CD4-positive, CD25-positive, alpha-beta regulatory T cell (primary cell): ENCODE measurements at regions not wholly inside any gene's neighbourhood (a gene's known extent, or its start where the extent isn't known, plus 50 kb on each side); places are given as distances from the start of the nearest gene placed in this dataset.

Experiments used
- ATAC-seq, 2 donors: fragments of 150-1000 bp; cut with Tn5 transposase; one replicate each; pipeline ENCODE4 v1.10.0; 2021; ENCODE audit warnings: low read depth in 2 of 2, moderate number of reproducible peaks in 2 of 2, moderate library complexity in 1 of 2
- DNase-seq, 3 donors: peaks; one replicate each; pipeline versions ENCODE4 v3.0.0 to v3.0.0-alpha.2; 2012 to 2022; ENCODE audit warnings: mixed read lengths in 1 of 3
- H3K27ac ChIP-seq: one replicate; pipeline ENCODE4 v1.7.0; 2013; ENCODE audit warnings: mild to moderate bottlenecking, low read length; ENCODE audit not compliant: insufficient read depth, poor library complexity, severe bottlenecking
- H3K27me3 ChIP-seq: one replicate; pipeline ENCODE4 v1.7.0; 2013; ENCODE audit warnings: low read length; ENCODE audit not compliant: control insufficient read depth, insufficient read depth
- H3K36me3 ChIP-seq: one replicate; pipeline ENCODE4 v1.7.0; 2013; ENCODE audit warnings: mild to moderate bottlenecking, low read length, moderate library complexity; ENCODE audit not compliant: control insufficient read depth, insufficient read depth
- H3K4me1 ChIP-seq: 2 replicates; pipeline ENCODE4 v1.7.0; 2013; ENCODE audit warnings: mild to moderate bottlenecking, low read length; ENCODE audit not compliant: insufficient read depth, control insufficient read depth, poor library complexity, severe bottlenecking
- H3K4me3 ChIP-seq: one replicate; pipeline ENCODE4 v1.7.0; 2013; ENCODE audit warnings: low read depth, mild to moderate bottlenecking, low read length, moderate library complexity
- H3K9me3 ChIP-seq, 2 experiments: 1 replicate in 1 of 2; 2 replicates in 1 of 2; pipeline ENCODE4 v1.7.0; 2013; ENCODE audit warnings: low read length in 2 of 2, mild to moderate bottlenecking in 1 of 2, moderate library complexity in 1 of 2; ENCODE audit not compliant: control insufficient read depth in 2 of 2
- H3K27ac Mint-ChIP-seq, 3 donors: one replicate each; pipeline ENCODE4 v1.8.0; 2020 to 2022; ENCODE audit warnings: mild to moderate bottlenecking in 3 of 3, mixed read lengths in 3 of 3, moderate library complexity in 2 of 3
- H3K27me3 Mint-ChIP-seq: one replicate; pipeline ENCODE4 v1.8.0; 2022; ENCODE audit warnings: mild to moderate bottlenecking, mixed read lengths
- H3K36me3 Mint-ChIP-seq: one replicate; pipeline ENCODE4 v1.8.0; 2020; ENCODE audit warnings: mixed read lengths
- H3K4me1 Mint-ChIP-seq, 4 donors: one replicate each; pipeline ENCODE4 v1.8.0; 2020 to 2022; ENCODE audit warnings: mixed read lengths in 4 of 4, mild to moderate bottlenecking in 1 of 4
- H3K4me3 Mint-ChIP-seq, 4 donors: one replicate each; pipeline ENCODE4 v1.8.0; 2020 to 2022; ENCODE audit warnings: mild to moderate bottlenecking in 4 of 4, mixed read lengths in 4 of 4, moderate library complexity in 3 of 4
- H3K9me3 Mint-ChIP-seq, 7 donors: one replicate each; pipeline ENCODE4 v1.8.0; 2020 to 2022; ENCODE audit warnings: mixed read lengths in 7 of 7, mild to moderate bottlenecking in 3 of 7, moderate library complexity in 2 of 7

GRCh38 chr5:68418680-68419079 lies 203.1 kb downstream of the PIK3R1 start:
- H3K4me1 Mint-ChIP-seq, result peaks cover 0 to 15% (median 8%) of the 10 kb centered on the region in 4 donors

GRCh38 chr5:68419081-68419636 lies 203.6 kb downstream of the PIK3R1 start:
- ATAC-seq (no peak), DNase-seq (no peak)
- Histone ChIP-seq H3K9me3 (no peaks in the 10 kb centered on the region), H3K4me1 (no peaks in the 10 kb centered on the region), H3K27ac (no peak overlapping the region), H3K4me3 (no peak overlapping the region), H3K27me3 (no peaks in the 10 kb centered on the region), H3K36me3 (no peaks in the 10 kb centered on the region)
- Mint-ChIP-seq H3K27me3 (no peaks in the 10 kb centered on the region), H3K4me3 (no peak overlapping the region), H3K36me3 (no peaks in the 10 kb centered on the region), H3K9me3 (no peaks in the 10 kb centered on the region), H3K4me1 (peaks cover 0 to 15% (median 8%) of the 10 kb centered on the region in 4 donors), H3K27ac (no peak overlapping the region)

More at GRCh38 chr5:68418680-68419079, 203.1 kb downstream of the PIK3R1 start:
- no peak overlapping the region for H3K27ac ChIP-seq
- no peaks in the 10 kb centered on the region for H3K27me3 ChIP-seq
- Mint-ChIP-seq H3K27ac (no peak overlapping the region), H3K4me3 (no peak overlapping the region), H3K9me3 (peaks cover 0 to 1% (median 0%) of the 10 kb centered on the region in 7 donors), H3K27me3 (no peaks in the 10 kb centered on the region), H3K36me3 (no peaks in the 10 kb centered on the region)
- no peaks in the 10 kb centered on the region for H3K36me3 ChIP-seq
- no peak overlapping the region for H3K4me3 ChIP-seq
- H3K4me1 ChIP-seq, result no peaks in the 10 kb centered on the region
- ATAC-seq (no peak), DNase-seq (no peak)
- H3K9me3 ChIP-seq, result no peaks in the 10 kb centered on the region

GRCh38 chr5:68419637-68420452 lies 204.3 kb downstream of the PIK3R1 start:
- no peak overlapping the region for H3K27ac Mint-ChIP-seq
- peaks cover 2 to 17% (median 11%) of the 10 kb centered on the region in 4 donors for H3K4me1 Mint-ChIP-seq
- H3K27me3 Mint-ChIP-seq, result no peaks in the 10 kb centered on the region

GRCh38 chr5:68420476-68421344 lies 205.2 kb downstream of the PIK3R1 start:
- Histone ChIP-seq H3K4me3 (no peak overlapping the region), H3K27me3 (no peaks in the 10 kb centered on the region), H3K27ac (no peak overlapping the region), H3K4me1 (peaks cover 10% of the 10 kb centered on the region), H3K9me3 (no peaks in the 10 kb centered on the region), H3K36me3 (no peaks in the 10 kb centered on the region)
- Mint-ChIP-seq H3K4me1 (peaks cover 9 to 21% (median 14%) of the 10 kb centered on the region in 4 donors), H3K27ac (peak overlapping the region in 1 of 3 donors; percentile 48), H3K9me3 (no peaks in the 10 kb centered on the region), H3K4me3 (no peak overlapping the region), H3K27me3 (no peaks in the 10 kb centered on the region), H3K36me3 (no peaks in the 10 kb centered on the region)
- ATAC-seq (no peak), DNase-seq (no peak)

More at GRCh38 chr5:68419637-68420452, 204.3 kb downstream of the PIK3R1 start:
- peaks cover 2% of the 10 kb centered on the region for H3K4me1 ChIP-seq
- H3K9me3 ChIP-seq, result no peaks in the 10 kb centered on the region
- no peak for ATAC-seq
- DNase-seq, result no peak
- H3K4me3 ChIP-seq, result no peak overlapping the region
- Mint-ChIP-seq H3K9me3 (no peaks in the 10 kb centered on the region), H3K4me3 (no peak overlapping the region), H3K36me3 (no peaks in the 10 kb centered on the region)
- no peak overlapping the region for H3K27ac ChIP-seq
- no peaks in the 10 kb centered on the region for H3K36me3 ChIP-seq
- no peaks in the 10 kb centered on the region for H3K27me3 ChIP-seq

GRCh38 chr5:68421485-68422220 lies 206.1 kb downstream of the PIK3R1 start:
- Mint-ChIP-seq H3K4me1 (peaks cover 9 to 26% (median 17%) of the 10 kb centered on the region in 4 donors), H3K27ac (no peak overlapping the region), H3K9me3 (no peaks in the 10 kb centered on the region), H3K4me3 (no peak overlapping the region), H3K27me3 (no peaks in the 10 kb centered on the region), H3K36me3 (no peaks in the 10 kb centered on the region)
- no peak for DNase-seq
- Histone ChIP-seq H3K36me3 (no peaks in the 10 kb centered on the region), H3K9me3 (no peaks in the 10 kb centered on the region), H3K27me3 (no peaks in the 10 kb centered on the region), H3K27ac (no peak overlapping the region), H3K4me1 (peaks cover 16% of the 10 kb centered on the region), H3K4me3 (no peak overlapping the region)
- ATAC-seq, result no peak

GRCh38 chr5:68423154-68423811 lies 207.7 kb downstream of the PIK3R1 start:
- Mint-ChIP-seq H3K36me3 (no peaks in the 10 kb centered on the region), H3K27ac (peak overlapping the region in 2 of 3 donors; percentile 12 to 28), H3K4me3 (peak overlapping the region in 1 of 4 donors; percentile 13), H3K9me3 (no peaks in the 10 kb centered on the region), H3K4me1 (peaks cover 9 to 26% (median 17%) of the 10 kb centered on the region in 4 donors), H3K27me3 (no peaks in the 10 kb centered on the region)
- no peak overlapping the region for H3K27ac ChIP-seq
- no peak overlapping the region for H3K4me3 ChIP-seq
- H3K36me3 ChIP-seq, result no peaks in the 10 kb centered on the region
- H3K27me3 ChIP-seq, result no peaks in the 10 kb centered on the region
- ATAC-seq (no peak), DNase-seq (no peak)
- H3K9me3 ChIP-seq, result no peaks in the 10 kb centered on the region
- H3K4me1 ChIP-seq, result peaks cover 16% of the 10 kb centered on the region
